D341Med (cell line): ENCODE measurements at regions not wholly inside any gene's neighbourhood (a gene's known extent, or its start where the extent isn't known, plus 50 kb on each side); places are given as distances from the start of the nearest gene placed in this dataset.
A peak's percentile ranks its signal among the peaks of the same experiment; 100 is the strongest.
"Not testable (repeated sequence)": the region's sequence is repeated elsewhere in the genome, so short reads cannot be mapped to it uniquely, and the experiment has no call there.

Experiments
- DNase-seq: peaks from one replicate; pipeline ENCODE4 v3.0.0; 2012; ENCODE audit warnings: low spot score

GRCh38 chr5:12573916-12574297, 669.7 kb upstream of the CTNND2 start:
- not testable (repeated sequence) for DNase-seq

GRCh38 chr5:12570688-12571087, 666.4 kb upstream of the CTNND2 start:
- DNase-seq: no peak

GRCh38 chr5:12566441-12566840, 662.2 kb upstream of the CTNND2 start:
- DNase-seq: no peak

GRCh38 chr5:12557012-12557411, 652.8 kb upstream of the CTNND2 start:
- DNase-seq: no peak

- DNase-seq: no peak
Observed at GRCh38 chr5:12526113-12526512, 621.9 kb upstream of the CTNND2 start.

- DNase-seq: no peak
Observed at GRCh38 chr5:12522116-12522515, 617.9 kb upstream of the CTNND2 start.

GRCh38 chr5:12504983-12505382, 600.7 kb upstream of the CTNND2 start:
- DNase-seq: not testable (repeated sequence)

GRCh38 chr5:12488161-12488560, 583.9 kb upstream of the CTNND2 start:
- peak; percentile 18 for DNase-seq

- no peak for DNase-seq
Observed at GRCh38 chr5:12480487-12480886, 576.2 kb upstream of the CTNND2 start.

GRCh38 chr5:12477554-12477953, 573.3 kb upstream of the CTNND2 start:
- no peak for DNase-seq

GRCh38 chr5:12467799-12468198, 563.6 kb upstream of the CTNND2 start:
- DNase-seq: no peak

- DNase-seq: no peak
Observed at GRCh38 chr5:12460493-12461261, 556.4 kb upstream of the CTNND2 start.

GRCh38 chr5:12459326-12459725, 555.1 kb upstream of the CTNND2 start:
- DNase-seq: no peak

GRCh38 chr5:12419075-12419474, 514.8 kb upstream of the CTNND2 start:
- DNase-seq: no peak

GRCh38 chr5:12413585-12413984, 509.3 kb upstream of the CTNND2 start:
- DNase-seq: no peak

- no peak for DNase-seq
Observed at GRCh38 chr5:12413075-12413474, 508.8 kb upstream of the CTNND2 start.

- DNase-seq: no peak
Observed at GRCh38 chr5:12399868-12400267, 495.6 kb upstream of the CTNND2 start.

GRCh38 chr5:12392246-12392645, 488.0 kb upstream of the CTNND2 start:
- no peak for DNase-seq

- DNase-seq: no peak
Observed at GRCh38 chr5:12385095-12385494, 480.8 kb upstream of the CTNND2 start.

GRCh38 chr5:12384005-12384404, 479.8 kb upstream of the CTNND2 start:
- no peak for DNase-seq

- no peak for DNase-seq
Observed at GRCh38 chr5:12367973-12368372, 463.7 kb upstream of the CTNND2 start.

- no peak for DNase-seq
Observed at GRCh38 chr5:12360218-12360617, 456.0 kb upstream of the CTNND2 start.

- no peak for DNase-seq
Observed at GRCh38 chr5:12358371-12359090, 454.3 kb upstream of the CTNND2 start.

GRCh38 chr5:12357626-12358025, 453.4 kb upstream of the CTNND2 start:
- no peak for DNase-seq
